GM12873 (cell line): ENCODE measurements at regions not wholly inside any gene's neighbourhood (a gene's known extent, or its start where the extent isn't known, plus 50 kb on each side); places are given as distances from the start of the nearest gene placed in this dataset.

Experiments used
- TF ChIP-seq, protein P1 (sequence below): IDR thresholded peaks from 2 replicates; pipeline ENCODE4 v1.5.1; 2012; ENCODE audit warnings: low read depth, mild to moderate bottlenecking, moderate library complexity, low read length, control low read depth; ENCODE audit not compliant: insufficient read depth; ENCODE audit errors: missing control alignments

DNA sequence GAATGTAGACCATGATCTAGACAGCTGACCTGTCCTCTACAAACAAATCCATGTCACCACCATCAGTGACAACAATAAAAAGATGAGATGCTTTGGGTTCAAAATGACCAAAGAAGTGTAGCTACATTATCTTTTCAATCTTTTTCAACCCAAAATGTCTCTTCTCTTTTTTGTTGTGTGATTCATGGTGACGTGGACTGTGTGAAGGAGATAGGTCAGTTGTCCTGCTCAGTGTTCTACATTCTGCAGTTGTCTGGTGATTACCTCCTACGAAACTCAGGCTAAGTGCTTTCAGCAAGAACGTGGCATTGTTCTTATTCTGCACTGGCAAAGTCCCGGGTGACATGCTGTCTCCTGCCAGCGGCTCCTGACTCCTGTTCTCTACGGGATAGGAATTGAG lies 73.1 kb downstream of the PRKAB2 start:
- TF ChIP-seq, protein P1, sequence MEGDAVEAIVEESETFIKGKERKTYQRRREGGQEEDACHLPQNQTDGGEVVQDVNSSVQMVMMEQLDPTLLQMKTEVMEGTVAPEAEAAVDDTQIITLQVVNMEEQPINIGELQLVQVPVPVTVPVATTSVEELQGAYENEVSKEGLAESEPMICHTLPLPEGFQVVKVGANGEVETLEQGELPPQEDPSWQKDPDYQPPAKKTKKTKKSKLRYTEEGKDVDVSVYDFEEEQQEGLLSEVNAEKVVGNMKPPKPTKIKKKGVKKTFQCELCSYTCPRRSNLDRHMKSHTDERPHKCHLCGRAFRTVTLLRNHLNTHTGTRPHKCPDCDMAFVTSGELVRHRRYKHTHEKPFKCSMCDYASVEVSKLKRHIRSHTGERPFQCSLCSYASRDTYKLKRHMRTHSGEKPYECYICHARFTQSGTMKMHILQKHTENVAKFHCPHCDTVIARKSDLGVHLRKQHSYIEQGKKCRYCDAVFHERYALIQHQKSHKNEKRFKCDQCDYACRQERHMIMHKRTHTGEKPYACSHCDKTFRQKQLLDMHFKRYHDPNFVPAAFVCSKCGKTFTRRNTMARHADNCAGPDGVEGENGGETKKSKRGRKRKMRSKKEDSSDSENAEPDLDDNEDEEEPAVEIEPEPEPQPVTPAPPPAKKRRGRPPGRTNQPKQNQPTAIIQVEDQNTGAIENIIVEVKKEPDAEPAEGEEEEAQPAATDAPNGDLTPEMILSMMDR = no peak

DNA sequence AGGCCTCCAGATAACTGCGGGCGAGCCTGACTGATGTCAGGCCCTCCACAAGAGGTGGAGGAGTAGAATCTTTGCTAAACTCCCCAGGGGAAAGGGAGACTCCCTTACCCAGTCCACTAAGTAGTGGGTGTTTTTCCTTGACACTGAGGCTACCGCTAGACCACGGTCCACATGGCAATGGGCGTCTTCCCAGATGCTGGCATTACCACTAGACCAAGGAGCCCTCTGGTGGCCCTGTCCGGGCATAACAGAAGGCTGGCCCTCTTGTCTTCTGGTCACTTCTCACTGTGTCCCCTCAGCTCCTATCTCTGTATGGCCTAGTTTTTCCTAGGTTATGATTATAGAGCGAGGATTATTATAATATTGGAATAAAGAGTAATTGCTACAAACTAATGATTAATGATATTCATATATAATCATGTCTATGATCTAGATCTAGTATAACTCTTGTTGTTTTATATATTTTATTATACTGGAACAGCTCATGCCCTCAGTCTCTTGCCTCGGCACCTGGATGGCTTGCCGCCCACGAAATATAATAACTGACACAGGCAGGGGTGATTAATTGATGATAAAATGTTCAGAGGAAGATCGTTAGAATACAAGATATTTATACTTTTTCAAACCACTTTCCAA lies 73.8 kb downstream of the PRKAB2 start:
- TF ChIP-seq, protein P1 = peak; percentile 58

DNA sequence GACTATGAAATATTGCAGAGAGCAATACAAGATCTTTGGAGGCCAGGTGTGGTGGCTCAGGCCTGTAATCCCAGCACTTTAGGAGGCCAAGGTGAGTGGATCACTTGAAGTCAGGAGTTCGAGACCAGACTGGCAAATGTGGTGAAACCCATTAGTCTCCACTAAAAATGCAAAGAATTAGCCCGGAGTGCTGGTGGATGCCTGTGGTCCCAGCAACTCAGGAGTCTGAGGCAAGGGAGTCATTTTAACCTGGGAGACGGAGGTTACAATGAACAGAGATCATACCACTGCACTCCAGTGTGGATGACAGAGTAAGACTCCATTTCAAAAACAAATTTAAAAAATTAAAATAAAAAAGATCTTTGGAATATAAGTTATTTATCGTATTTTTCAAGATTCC lies 76.6 kb downstream of the PRKAB2 start:
- TF ChIP-seq, protein P1 = no peak

DNA sequence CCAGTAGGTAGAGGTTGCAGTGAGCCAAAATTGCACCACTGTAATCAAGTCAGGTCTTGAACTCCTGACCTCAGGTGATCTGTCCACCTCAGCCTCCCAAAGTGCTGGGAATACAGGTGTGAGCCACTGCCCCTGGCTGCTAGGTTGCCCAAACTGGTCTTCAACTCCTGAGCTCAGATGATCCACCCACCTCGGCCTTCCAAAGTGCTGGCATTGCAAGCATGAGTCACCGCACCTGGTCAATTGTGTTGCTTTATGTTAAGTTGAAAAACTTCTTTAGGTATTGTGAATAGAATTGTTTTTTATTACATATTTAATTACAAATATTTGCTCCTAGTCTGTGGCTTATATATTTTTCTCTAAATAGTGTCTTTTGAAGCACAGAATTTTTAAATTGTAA lies 80.5 kb downstream of the PRKAB2 start:
- TF ChIP-seq, protein P1 = no peak

DNA sequence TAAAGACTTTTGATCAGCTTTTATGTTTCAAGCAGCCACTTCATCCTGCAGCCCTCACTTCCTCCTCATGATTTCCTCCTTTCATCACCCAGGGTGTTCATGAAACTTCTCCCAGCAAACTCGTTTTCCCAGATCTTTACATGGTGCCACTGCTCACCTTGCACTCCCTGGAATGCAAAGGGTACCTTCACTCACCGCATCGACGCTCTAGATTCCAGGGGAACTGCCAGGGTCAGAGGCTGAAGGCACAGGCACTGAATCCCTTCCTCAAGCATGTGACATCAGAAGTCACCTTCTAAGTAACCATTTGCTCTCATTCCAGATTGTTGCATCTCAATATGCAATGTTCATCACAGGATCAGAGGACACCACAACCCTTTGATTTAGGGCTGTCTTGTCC lies 82.8 kb downstream of the PRKAB2 start:
- TF ChIP-seq, protein P1 = no peak

DNA sequence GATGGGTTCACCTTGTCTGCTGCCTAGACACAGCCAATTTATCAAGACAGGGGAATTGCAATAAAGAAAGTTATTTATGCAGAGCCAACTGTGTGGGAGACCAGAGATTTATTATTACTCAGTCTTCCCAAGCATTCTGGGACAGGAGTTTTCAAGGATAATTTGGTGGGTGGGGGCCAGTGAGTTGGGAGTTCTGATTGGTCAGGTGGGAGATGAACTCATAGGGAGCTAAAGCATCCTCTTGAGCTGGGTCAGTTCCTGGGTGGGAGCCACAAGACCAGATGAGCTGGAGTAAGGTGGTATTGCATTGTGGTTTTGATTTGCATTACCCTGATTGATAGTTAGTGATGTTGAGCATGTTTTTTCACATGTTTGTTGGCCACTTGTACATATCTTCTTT lies 86.1 kb downstream of the PRKAB2 start:
- TF ChIP-seq, protein P1 = no peak

DNA sequence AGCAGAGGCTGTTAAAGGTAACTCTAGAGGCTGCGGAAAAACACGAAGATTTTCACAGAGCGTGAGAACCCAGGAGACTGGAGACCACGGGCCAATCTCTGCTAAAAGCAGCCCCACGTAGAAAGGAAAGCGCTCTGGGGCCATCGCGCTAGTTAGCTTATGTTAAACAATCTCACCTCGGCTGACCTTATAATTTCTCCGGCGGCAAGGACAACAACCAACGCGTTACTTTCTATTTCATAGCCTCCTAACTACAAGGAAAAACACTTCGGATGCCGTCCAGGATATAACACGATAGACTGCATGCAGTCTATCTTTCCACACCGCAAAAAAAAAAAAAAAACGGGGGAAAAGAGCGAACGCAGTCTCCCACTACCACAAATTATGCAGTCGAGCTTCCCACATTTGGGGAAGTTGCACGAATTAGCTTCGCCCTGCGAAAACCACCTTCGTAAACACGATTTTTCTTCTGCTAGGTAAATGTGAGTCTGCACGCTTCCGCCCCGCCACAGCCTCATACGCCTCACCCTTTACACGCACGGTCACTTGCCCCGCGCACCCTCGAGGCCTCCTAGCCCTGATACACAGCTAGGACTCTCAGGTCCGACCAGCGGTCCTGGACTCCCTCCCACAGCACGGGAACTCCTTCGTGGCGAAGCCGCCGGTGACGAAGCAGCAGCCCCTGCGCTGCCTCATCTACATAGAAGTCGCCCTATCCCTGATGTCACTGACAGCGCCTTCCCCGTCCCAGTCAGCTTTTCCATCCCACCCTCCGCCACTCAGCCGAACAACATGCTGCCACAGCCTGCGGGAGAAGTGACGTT lies 87.8 kb downstream of the PRKAB2 start:
- TF ChIP-seq, protein P1 = no peak
